Testis (tissue), 2 donors: ENCODE measurements at regions not wholly inside any gene's neighbourhood (a gene's known extent, or its start where the extent isn't known, plus 50 kb on each side); places are given as distances from the start of the nearest gene placed in this dataset.
"Not testable (repeated sequence)": the region's sequence is repeated elsewhere in the genome, so short reads cannot be mapped to it uniquely, and the experiment has no call there.

Experiments used
- POLR2A ChIP-seq: fragments of 450-650 bp; IDR thresholded peaks from one replicate; pipeline ENCODE4 v1.6.1; 2017; ENCODE audit warnings: antibody characterized with exemption, mild to moderate bottlenecking, moderate library complexity
- TF ChIP-seq, protein P1 (sequence below), 3 experiments: fragments of 450-650 bp in 2 of 3; fragments of 200-600 bp in 1 of 3; sonication (generic) in 1 of 3; IDR thresholded peaks; one replicate each; pipeline ENCODE4 v1.5.1; 2016 to 2019; ENCODE audit warnings: antibody characterized with exemption in 3 of 3, mild to moderate bottlenecking in 2 of 3, moderate library complexity in 1 of 3

DNA sequence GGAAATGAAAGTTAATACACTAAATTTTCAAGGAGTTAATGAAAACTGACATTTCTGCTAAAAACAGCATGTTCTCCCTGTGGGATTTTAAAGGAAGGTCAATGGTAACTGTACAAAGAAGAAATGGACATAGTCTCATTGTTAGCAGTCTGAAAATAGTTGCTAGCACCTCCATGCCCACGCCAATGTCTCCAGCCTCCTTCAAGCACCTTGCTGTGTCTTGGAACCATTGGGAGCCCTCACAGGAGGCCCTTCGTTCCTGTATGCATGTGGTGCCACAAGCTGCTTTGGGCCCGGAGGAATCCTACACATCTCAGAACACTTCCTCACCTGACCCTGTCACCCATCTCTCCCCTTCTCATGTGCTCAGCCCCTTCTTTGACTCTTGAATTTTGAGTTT lies 2888.1 kb downstream of the RPIA start:
- TF ChIP-seq POLR2A: not testable (repeated sequence)
- TF ChIP-seq, protein P1, sequence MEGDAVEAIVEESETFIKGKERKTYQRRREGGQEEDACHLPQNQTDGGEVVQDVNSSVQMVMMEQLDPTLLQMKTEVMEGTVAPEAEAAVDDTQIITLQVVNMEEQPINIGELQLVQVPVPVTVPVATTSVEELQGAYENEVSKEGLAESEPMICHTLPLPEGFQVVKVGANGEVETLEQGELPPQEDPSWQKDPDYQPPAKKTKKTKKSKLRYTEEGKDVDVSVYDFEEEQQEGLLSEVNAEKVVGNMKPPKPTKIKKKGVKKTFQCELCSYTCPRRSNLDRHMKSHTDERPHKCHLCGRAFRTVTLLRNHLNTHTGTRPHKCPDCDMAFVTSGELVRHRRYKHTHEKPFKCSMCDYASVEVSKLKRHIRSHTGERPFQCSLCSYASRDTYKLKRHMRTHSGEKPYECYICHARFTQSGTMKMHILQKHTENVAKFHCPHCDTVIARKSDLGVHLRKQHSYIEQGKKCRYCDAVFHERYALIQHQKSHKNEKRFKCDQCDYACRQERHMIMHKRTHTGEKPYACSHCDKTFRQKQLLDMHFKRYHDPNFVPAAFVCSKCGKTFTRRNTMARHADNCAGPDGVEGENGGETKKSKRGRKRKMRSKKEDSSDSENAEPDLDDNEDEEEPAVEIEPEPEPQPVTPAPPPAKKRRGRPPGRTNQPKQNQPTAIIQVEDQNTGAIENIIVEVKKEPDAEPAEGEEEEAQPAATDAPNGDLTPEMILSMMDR (IDR thresholded peaks at IDR 0.05): not testable (repeated sequence)
